Stimulated activated naive CD8-positive, alpha-beta T cell treated with anti-CD3 and anti-CD28 coated beads, Interleukin-15, amount 100 ng/mL, for 72 hours (primary cell): ENCODE measurements at regions not wholly inside any gene's neighbourhood (a gene's known extent, or its start where the extent isn't known, plus 50 kb on each side); places are given as distances from the start of the nearest gene placed in this dataset.

Experiments
- ATAC-seq: fragments of 150-1000 bp; cut with Tn5 transposase; 2 replicates; pipeline ENCODE4 v1.10.0; 2021; ENCODE audit warnings: mild to moderate bottlenecking, moderate library complexity
- DNase-seq, 2 donors: peaks; one replicate each; pipeline ENCODE4 v3.0.0; 2021 to 2022
- H3K27ac Mint-ChIP-seq, 2 donors: one replicate each; pipeline ENCODE4 v1.8.0; 2022; ENCODE audit warnings: mild to moderate bottlenecking in 2 of 2, mixed read lengths in 2 of 2, moderate library complexity in 2 of 2
- H3K27me3 Mint-ChIP-seq: one replicate; pipeline ENCODE4 v1.8.0; 2022; ENCODE audit warnings: mixed read lengths
- H3K4me1 Mint-ChIP-seq: one replicate; pipeline ENCODE4 v1.8.0; 2022; ENCODE audit warnings: mild to moderate bottlenecking, mixed read lengths
- H3K4me3 Mint-ChIP-seq, 2 donors: one replicate each; pipeline ENCODE4 v1.8.0; 2022; ENCODE audit warnings: mild to moderate bottlenecking in 2 of 2, mixed read lengths in 2 of 2, moderate library complexity in 1 of 2
- H3K9me3 Mint-ChIP-seq, 2 donors: one replicate each; pipeline ENCODE4 v1.8.0; 2022; ENCODE audit warnings: mixed read lengths in 2 of 2

DNA sequence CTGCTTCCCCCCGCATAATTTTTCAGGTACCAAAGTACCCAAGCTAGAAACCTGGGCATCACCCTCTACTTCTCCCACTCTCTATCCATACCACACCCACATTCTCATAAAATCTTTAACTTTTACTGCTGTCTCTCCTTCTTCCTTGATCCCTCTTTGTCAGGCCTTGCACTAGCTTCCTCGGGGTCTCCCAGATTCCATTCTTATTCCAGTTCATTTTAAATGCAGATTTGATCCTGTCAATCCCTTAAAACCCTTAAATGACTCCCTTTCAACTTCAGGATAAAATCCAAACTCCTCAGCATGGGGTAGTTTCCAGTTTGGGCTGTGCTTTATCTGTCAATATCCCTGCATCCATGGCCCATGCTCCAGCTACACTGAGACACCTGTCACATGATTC, 343.5 kb downstream of the PBX1 start:
- Mint-ChIP-seq H3K27me3 (no peaks in the 10 kb centered on the region), H3K9me3 (peaks cover 3 to 17% of the 10 kb centered on the region in 2 donors), H3K4me1 (no peaks in the 10 kb centered on the region), H3K27ac (no peak overlapping the region), H3K4me3 (no peak overlapping the region)
- ATAC-seq (no peak), DNase-seq (no peak)
